ENCODE measurements at regions not wholly inside any gene's neighbourhood (a gene's known extent, or its start where the extent isn't known, plus 50 kb on each side); places are given as distances from the start of the nearest gene placed in this dataset.

DNA sequence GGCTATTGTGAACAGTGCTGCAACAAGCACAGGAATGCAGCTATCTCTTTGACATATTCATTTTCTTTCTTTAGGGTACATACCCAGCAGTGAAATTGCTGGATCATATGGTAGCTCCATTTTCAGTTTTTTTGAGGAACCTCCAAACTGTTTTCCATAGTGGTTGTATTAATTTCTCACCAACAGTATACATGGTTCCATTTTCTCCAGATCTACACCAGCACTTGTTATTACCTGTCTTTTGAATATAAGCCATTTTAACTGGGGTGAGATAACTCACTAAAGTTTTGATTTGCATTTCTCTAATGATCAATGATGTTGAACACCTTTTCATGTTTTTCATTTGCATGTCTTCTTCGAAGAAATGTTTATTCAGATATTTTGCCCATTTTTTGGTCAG, 241.1 kb upstream of the AGTR2 start:
- TF ChIP-seq EZH2phosphoT487 (IDR thresholded peaks at IDR 0.05; ENCODE audit: low read depth, severe bottlenecking, unreplicated experiment) (no peak), EZH2 (IDR thresholded peaks at IDR 0.05; ENCODE audit: borderline replicate concordance) (no peak)
- TF ChIP-seq, protein P1, sequence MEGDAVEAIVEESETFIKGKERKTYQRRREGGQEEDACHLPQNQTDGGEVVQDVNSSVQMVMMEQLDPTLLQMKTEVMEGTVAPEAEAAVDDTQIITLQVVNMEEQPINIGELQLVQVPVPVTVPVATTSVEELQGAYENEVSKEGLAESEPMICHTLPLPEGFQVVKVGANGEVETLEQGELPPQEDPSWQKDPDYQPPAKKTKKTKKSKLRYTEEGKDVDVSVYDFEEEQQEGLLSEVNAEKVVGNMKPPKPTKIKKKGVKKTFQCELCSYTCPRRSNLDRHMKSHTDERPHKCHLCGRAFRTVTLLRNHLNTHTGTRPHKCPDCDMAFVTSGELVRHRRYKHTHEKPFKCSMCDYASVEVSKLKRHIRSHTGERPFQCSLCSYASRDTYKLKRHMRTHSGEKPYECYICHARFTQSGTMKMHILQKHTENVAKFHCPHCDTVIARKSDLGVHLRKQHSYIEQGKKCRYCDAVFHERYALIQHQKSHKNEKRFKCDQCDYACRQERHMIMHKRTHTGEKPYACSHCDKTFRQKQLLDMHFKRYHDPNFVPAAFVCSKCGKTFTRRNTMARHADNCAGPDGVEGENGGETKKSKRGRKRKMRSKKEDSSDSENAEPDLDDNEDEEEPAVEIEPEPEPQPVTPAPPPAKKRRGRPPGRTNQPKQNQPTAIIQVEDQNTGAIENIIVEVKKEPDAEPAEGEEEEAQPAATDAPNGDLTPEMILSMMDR (IDR thresholded peaks at IDR 0.05; ENCODE audit: poor library complexity): no peak
- no peak for DNase-seq (ENCODE audit: low spot score)
- no peak overlapping the region for H2AFZ ChIP-seq
- H3K9me3 ChIP-seq (ENCODE audit: low read depth): peaks cover 31% of the 10 kb centered on the region
- H3K27ac ChIP-seq: no peak overlapping the region
- WGBS (ENCODE audit: low lambda C conversion rate, missing lambda C conversion rate): 100% methylated on average over 1 of the region's 1 CpG
- H3K4me2 ChIP-seq: no peak overlapping the region
- H3K9me2 ChIP-seq (replicated peaks; ENCODE audit: insufficient read depth): no peaks in the 10 kb centered on the region
- no peaks in the 10 kb centered on the region for H3K27me3 ChIP-seq
- no peaks in the 10 kb centered on the region for H3K79me2 ChIP-seq
- no peaks in the 10 kb centered on the region for H4K20me1 ChIP-seq (ENCODE audit: insufficient read depth, poor library complexity, severe bottlenecking)
- no peaks in the 10 kb centered on the region for H3K36me3 ChIP-seq (replicated peaks; ENCODE audit: insufficient read depth, low read depth)
- no peaks in the 10 kb centered on the region for H3K4me1 ChIP-seq (ENCODE audit: insufficient read depth)
- no peak overlapping the region for H3K4me3 ChIP-seq

DNA sequence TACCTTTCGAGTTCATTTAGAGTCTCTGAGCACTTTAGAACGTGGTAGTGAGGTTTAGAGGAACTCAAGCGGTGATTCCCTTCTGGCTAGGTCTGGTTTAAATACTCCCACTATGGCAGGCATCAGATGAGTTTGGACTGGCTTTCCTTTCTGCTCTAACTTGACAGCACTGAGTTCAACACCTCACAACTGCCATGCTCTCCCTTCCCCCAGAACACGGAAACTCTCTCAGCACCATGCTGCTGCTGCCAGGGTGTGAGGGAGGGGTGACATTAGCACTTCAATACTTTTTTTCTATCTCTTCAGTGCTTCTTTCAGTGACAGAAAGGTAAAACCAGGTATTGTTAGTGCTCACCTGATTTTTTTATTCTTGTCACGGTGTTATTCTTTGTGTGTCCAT, 234.5 kb upstream of the AGTR2 start:
- no peak overlapping the region for H3K27ac ChIP-seq
- H2AFZ ChIP-seq: no peak overlapping the region
- H3K4me2 ChIP-seq: no peak overlapping the region
- peaks cover 5% of the 10 kb centered on the region for H3K79me2 ChIP-seq
- no peak overlapping the region for H3K4me3 ChIP-seq
- no peaks in the 10 kb centered on the region for H3K9me2 ChIP-seq (replicated peaks; ENCODE audit: insufficient read depth)
- no peaks in the 10 kb centered on the region for H4K20me1 ChIP-seq (ENCODE audit: insufficient read depth, poor library complexity, severe bottlenecking)
- TF ChIP-seq, protein P1 (IDR thresholded peaks at IDR 0.05; ENCODE audit: poor library complexity): no peak
- TF ChIP-seq EZH2phosphoT487 (IDR thresholded peaks at IDR 0.05; ENCODE audit: low read depth, severe bottlenecking, unreplicated experiment): no peak
- TF ChIP-seq EZH2 (IDR thresholded peaks at IDR 0.05; ENCODE audit: borderline replicate concordance): no peak
- no peaks in the 10 kb centered on the region for H3K36me3 ChIP-seq (replicated peaks; ENCODE audit: insufficient read depth, low read depth)
- WGBS (ENCODE audit: low lambda C conversion rate, missing lambda C conversion rate): 90% methylated on average over 5 of the region's 5 CpGs
- H3K27me3 ChIP-seq: no peaks in the 10 kb centered on the region
- H3K9me3 ChIP-seq (ENCODE audit: low read depth): peaks cover 14% of the 10 kb centered on the region
- no peaks in the 10 kb centered on the region for H3K4me1 ChIP-seq (ENCODE audit: insufficient read depth)
- no peak for DNase-seq (ENCODE audit: low spot score)

DNA sequence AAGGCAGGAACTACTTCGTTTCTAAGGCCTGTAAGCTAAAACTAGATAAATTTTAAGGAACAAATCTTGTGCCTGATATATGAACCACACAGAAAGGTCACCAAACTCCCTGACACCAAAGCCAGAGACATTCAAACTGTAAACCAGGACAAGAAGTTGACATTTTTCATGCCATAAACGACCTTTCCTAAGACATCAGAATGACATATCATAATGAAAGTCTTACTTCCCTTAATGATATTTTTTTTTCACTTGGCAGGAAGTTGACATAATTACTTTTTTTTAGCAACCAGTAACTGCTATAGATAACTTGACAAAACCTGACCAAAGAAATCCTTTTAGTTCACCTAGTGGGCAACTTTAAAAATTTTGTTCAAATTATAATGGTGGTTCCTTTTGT, 231.5 kb upstream of the AGTR2 start:
- Histone ChIP-seq H3K4me1 (ENCODE audit: insufficient read depth) (no peaks in the 10 kb centered on the region), H3K27ac (no peak overlapping the region), H3K4me3 (no peak overlapping the region), H3K79me2 (peaks cover 24% of the 10 kb centered on the region), H3K9me2 (replicated peaks; ENCODE audit: insufficient read depth) (no peaks in the 10 kb centered on the region), H3K4me2 (no peak overlapping the region), H3K27me3 (no peaks in the 10 kb centered on the region), H3K36me3 (replicated peaks; ENCODE audit: insufficient read depth, low read depth) (no peaks in the 10 kb centered on the region), H4K20me1 (ENCODE audit: insufficient read depth, poor library complexity, severe bottlenecking) (no peaks in the 10 kb centered on the region), H2AFZ (no peak overlapping the region), H3K9me3 (ENCODE audit: low read depth) (peaks cover 6% of the 10 kb centered on the region)
- WGBS (ENCODE audit: low lambda C conversion rate, missing lambda C conversion rate): 87% methylated on average over 2 of the region's 2 CpGs
- TF ChIP-seq EZH2 (IDR thresholded peaks at IDR 0.05; ENCODE audit: borderline replicate concordance): no peak
- no peak for TF ChIP-seq EZH2phosphoT487 (IDR thresholded peaks at IDR 0.05; ENCODE audit: low read depth, severe bottlenecking, unreplicated experiment)
- TF ChIP-seq, protein P1 (IDR thresholded peaks at IDR 0.05; ENCODE audit: poor library complexity): no peak
- DNase-seq (ENCODE audit: low spot score): no peak

DNA sequence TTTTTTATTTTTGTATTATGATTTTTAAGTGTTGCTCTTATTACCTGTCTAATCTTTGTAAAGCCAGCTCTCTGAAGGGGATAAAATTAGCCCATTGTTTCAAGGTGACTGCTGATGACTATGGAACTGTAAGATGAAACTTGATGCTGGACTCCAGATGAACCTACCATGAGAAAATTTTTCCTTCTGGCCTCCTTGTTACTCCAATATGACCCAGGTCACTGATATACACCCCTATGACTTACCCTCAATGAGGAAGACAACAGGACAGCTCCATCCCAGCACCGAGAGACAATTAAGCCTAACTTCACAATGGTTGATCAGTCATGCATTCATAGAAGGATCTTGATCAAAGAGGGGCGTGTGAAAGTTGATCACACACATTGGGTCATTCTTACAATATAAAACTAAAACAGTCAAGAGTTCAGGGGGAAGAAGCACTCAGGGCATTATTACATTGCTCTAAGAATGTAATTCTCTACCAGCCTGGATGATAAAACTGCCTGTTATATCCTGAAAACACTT, 230.8 kb upstream of the AGTR2 start:
- H3K9me3 ChIP-seq (ENCODE audit: low read depth): peaks cover 6% of the 10 kb centered on the region
- no peaks in the 10 kb centered on the region for H4K20me1 ChIP-seq (ENCODE audit: insufficient read depth, poor library complexity, severe bottlenecking)
- no peak overlapping the region for H3K27ac ChIP-seq
- no peaks in the 10 kb centered on the region for H3K9me2 ChIP-seq (replicated peaks; ENCODE audit: insufficient read depth)
- no peaks in the 10 kb centered on the region for H3K36me3 ChIP-seq (replicated peaks; ENCODE audit: insufficient read depth, low read depth)
- no peak overlapping the region for H3K4me3 ChIP-seq
- WGBS (ENCODE audit: low lambda C conversion rate, missing lambda C conversion rate): 92% methylated on average over 2 of the region's 2 CpGs
- peaks cover 26% of the 10 kb centered on the region for H3K79me2 ChIP-seq
- no peaks in the 10 kb centered on the region for H3K4me1 ChIP-seq (ENCODE audit: insufficient read depth)
- H3K4me2 ChIP-seq: no peak overlapping the region
- H3K27me3 ChIP-seq: no peaks in the 10 kb centered on the region
- H2AFZ ChIP-seq: no peak overlapping the region
- no peak for DNase-seq (ENCODE audit: low spot score)
- TF ChIP-seq, protein P1 (IDR thresholded peaks at IDR 0.05; ENCODE audit: poor library complexity): no peak
- TF ChIP-seq EZH2phosphoT487 (IDR thresholded peaks at IDR 0.05; ENCODE audit: low read depth, severe bottlenecking, unreplicated experiment) (no peak), EZH2 (IDR thresholded peaks at IDR 0.05; ENCODE audit: borderline replicate concordance) (no peak)
